ENCODE measurements at regions not wholly inside any gene's neighbourhood (a gene's known extent, or its start where the extent isn't known, plus 50 kb on each side); places are given as distances from the start of the nearest gene placed in this dataset.

GRCh38 chr2:216934151-216934550 lies 74.3 kb upstream of the TNP1 start:
- TF ChIP-seq CTCF (IDR thresholded peaks at IDR 0.05; ENCODE audit: low read depth, low read length) (no peak), MYC (IDR thresholded peaks at IDR 0.05; ENCODE audit: low read depth, low read length) (no peak), POLR2A (IDR thresholded peaks at IDR 0.05; ENCODE audit: extremely low read depth, insufficient read length) (no peak)

Measured in NB4 (cell line).